Activated CD4-positive, alpha-beta T cell treated with anti-CD3 and anti-CD28 coated beads, Interleukin-2, amount 10 ng/mL, durations not matched to agents 7 days and 5 days (primary cell): ENCODE measurements at regions not wholly inside any gene's neighbourhood (a gene's known extent, or its start where the extent isn't known, plus 50 kb on each side); places are given as distances from the start of the nearest gene placed in this dataset.
"Not testable (repeated sequence)": the region's sequence is repeated elsewhere in the genome, so short reads cannot be mapped to it uniquely, and the experiment has no call there.

Source experiments
- CTCF ChIA-PET: fragments of 350-600 bp; sonication (Branson Sonifier 250); formaldehyde crosslinking; loops from one replicate; lab custom pipeline; 2021; ENCODE audit warnings: antibody characterized with exemption; lab: Charles Lee
- POLR2A ChIA-PET: fragments of 350-600 bp; sonication (Branson Sonifier 250); formaldehyde crosslinking; loops from one replicate; lab custom pipeline; 2021; ENCODE audit warnings: antibody characterized with exemption; lab: Charles Lee
- DNase-seq: peaks from one replicate; pipeline ENCODE4 v3.0.0-alpha.2; 2020
- H3K27ac Mint-ChIP-seq: one replicate; pipeline ENCODE4 v1.8.0; 2021; ENCODE audit warnings: mild to moderate bottlenecking, moderate library complexity, mixed read lengths
- H3K27me3 Mint-ChIP-seq: one replicate; pipeline ENCODE4 v1.8.0; 2021; ENCODE audit warnings: mixed read lengths
- H3K36me3 Mint-ChIP-seq: one replicate; pipeline ENCODE4 v1.8.0; 2021; ENCODE audit warnings: low read depth, mixed read lengths
- H3K4me1 Mint-ChIP-seq: one replicate; pipeline ENCODE4 v1.8.0; 2021; ENCODE audit warnings: mixed read lengths
- H3K4me3 Mint-ChIP-seq: one replicate; pipeline ENCODE4 v1.8.0; 2021; ENCODE audit warnings: mild to moderate bottlenecking, moderate library complexity, mixed read lengths
- H3K9me3 Mint-ChIP-seq: one replicate; pipeline ENCODE4 v1.8.0; 2021; ENCODE audit warnings: mixed read lengths

DNA sequence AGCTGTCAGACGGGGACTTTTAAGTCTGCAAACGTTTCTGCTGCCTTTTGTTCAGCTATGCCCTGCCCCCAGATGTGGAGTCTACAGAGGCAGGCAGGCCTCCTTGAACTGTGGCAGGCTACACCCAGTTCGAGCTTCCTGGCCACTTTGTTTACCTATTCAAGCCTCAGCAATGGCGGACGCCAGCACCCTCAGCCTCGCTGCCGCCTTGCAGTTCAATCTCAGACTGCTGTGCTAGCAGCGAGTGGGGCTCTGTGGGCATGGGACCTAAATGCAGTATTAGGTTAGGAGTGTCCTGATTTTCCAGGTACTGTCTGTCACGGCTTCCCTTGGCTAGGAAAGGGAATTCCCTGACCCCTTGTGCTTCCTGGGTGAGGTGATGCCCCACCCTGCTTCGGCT lies 86.8 kb upstream of the ALX4 start:
- H3K4me1 Mint-ChIP-seq, H3K27ac Mint-ChIP-seq, POLR2A ChIA-PET, CTCF ChIA-PET, DNase-seq, H3K36me3 Mint-ChIP-seq, H3K9me3 Mint-ChIP-seq, H3K4me3 Mint-ChIP-seq: not testable (repeated sequence)
- peaks cover 22% of the 10 kb centered on the region for H3K27me3 Mint-ChIP-seq

DNA sequence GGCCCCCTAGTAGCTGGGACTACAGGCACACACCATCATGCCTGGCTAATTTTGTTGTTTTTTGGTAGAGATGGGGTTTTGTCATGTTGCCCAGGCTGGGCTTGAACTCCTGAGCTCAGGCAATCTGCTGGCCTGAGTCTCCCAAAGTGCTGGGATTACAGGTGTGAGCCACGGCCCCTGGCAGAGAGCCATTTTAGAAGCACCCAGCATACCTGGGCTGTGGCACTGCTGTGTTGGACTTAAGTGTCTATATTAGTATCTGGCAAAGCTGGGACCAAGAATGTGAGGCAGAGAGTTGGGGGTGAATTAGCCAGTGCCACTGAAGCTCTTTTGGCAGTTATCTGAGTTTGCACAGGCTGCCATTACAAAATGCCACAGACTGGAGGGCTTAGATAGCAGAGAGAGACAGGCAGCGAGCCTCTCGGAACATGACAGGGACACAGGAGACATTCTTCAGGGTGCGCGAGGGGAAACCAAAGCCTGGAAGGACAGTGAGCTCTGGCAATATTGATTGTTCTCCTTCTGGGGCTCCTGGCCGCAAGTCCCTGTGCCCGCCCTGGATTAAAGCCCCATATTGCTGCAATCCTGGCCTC lies 87.7 kb upstream of the ALX4 start:
- POLR2A ChIA-PET = no interaction called here
- H3K36me3 Mint-ChIP-seq = no peaks in the 10 kb centered on the region
- H3K4me1 Mint-ChIP-seq = peaks cover 2% of the 10 kb centered on the region
- peaks cover 18% of the 10 kb centered on the region for H3K27me3 Mint-ChIP-seq
- H3K9me3 Mint-ChIP-seq = no peaks in the 10 kb centered on the region
- H3K27ac Mint-ChIP-seq = no peak overlapping the region
- CTCF ChIA-PET = interaction anchor here (1.0 kb wide), 1 partner anchor 1081 kb away, joined by 3 read pairs; no protein-coding TSS in a partner anchor
- H3K4me3 Mint-ChIP-seq = no peak overlapping the region
- no peak for DNase-seq

DNA sequence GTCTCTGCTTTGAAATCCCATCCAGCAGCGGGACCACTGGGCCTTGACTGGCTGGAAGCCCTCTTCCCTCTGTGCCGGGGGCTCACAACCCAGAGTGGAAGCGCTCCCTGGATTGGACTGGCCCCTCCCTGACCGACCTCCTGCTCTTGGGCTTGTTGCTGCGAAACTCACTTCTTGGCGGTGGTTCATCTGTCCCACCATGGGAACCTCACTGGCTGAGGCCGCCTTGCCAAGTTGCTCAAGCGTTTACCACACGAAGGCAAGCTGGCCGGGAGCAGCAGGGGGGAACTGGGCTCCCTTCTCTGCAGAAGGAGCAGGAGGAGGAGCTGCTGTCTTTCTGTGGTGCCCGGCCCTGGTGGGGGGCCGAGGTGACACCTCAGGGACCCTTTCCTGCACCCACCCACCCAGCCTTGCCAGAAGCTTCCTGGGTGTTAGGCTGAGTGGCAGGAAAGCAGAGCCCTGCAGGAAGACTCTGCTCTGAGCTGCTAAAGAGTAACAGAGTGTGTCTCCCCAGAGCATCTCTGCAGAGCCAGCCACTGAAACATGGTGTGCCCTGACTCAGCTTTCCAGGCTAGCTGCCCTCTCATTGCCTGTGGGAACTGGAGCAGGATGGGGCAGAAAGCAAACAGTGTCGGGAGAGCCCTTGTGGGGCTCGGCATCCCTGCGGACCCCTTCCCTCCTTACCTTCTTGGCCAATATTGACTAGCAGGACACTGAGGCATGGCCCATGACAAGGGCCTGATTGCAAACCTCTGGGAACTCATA lies 88.5 kb upstream of the ALX4 start:
- H3K36me3 Mint-ChIP-seq = no peaks in the 10 kb centered on the region
- ChIA-PET CTCF (interaction anchor here (1.0 kb wide), 1 partner anchor 1080 kb away, joined by 3 read pairs; no protein-coding TSS in a partner anchor), POLR2A (no interaction called here)
- H3K4me3 Mint-ChIP-seq = no peak overlapping the region
- no peaks in the 10 kb centered on the region for H3K9me3 Mint-ChIP-seq
- no peak overlapping the region for H3K27ac Mint-ChIP-seq
- peaks cover 2% of the 10 kb centered on the region for H3K4me1 Mint-ChIP-seq
- DNase-seq = no peak
- H3K27me3 Mint-ChIP-seq = peaks cover 16% of the 10 kb centered on the region

DNA sequence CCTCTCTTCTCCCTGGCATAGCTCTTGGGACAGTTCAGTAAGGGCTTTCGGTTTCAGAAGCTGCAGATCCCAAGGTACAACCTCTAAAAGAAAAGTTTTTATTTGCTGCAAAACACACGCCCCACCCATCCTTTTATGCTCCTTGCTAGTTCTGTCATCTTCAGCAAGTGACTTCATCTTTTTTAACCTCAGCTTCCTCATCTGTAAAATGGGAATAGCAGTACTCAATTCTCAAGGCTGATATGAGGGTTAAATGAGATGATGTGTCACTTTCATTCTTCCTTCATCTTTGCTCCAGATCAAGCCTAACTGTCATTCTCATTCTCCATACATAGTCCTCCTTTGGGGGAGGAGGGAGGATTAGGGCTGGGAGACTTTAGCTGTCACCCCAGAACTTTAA lies 90.0 kb upstream of the ALX4 start:
- H3K36me3 Mint-ChIP-seq = no peaks in the 10 kb centered on the region

DNA sequence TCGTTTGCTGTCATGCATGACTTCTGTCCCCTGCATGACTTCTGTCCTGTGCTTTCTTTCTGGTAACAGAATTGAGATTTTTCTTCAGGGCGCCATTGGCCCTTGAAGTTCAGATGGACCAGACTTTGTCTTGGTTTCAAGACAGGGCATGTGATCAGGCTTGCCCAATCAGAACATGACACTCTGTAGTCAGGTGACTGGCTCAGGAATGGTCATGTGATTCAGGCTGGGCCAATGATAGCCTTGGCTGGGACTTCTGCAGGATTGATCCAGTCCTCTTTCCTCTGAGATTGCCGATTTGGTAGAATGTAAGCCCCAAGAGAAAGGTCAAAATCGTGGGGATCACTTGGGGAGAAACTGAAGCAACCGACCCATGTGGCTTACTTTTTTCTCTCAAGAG lies 90.5 kb upstream of the ALX4 start:
- ChIA-PET POLR2A (no interaction called here), CTCF (no interaction called here)
- Mint-ChIP-seq H3K27me3 (peaks cover 2% of the 10 kb centered on the region), H3K27ac (no peak overlapping the region), H3K9me3 (no peaks in the 10 kb centered on the region), H3K4me1 (peaks cover 2% of the 10 kb centered on the region), H3K36me3 (no peaks in the 10 kb centered on the region), H3K4me3 (no peak overlapping the region)
- no peak for DNase-seq

More for the DNA sequence above, 90.0 kb upstream of the ALX4 start:
- peaks cover 3% of the 10 kb centered on the region for H3K27me3 Mint-ChIP-seq
- peaks cover 2% of the 10 kb centered on the region for H3K4me1 Mint-ChIP-seq
- no peak overlapping the region for H3K4me3 Mint-ChIP-seq
- H3K27ac Mint-ChIP-seq = no peak overlapping the region
- ChIA-PET CTCF (no interaction called here), POLR2A (no interaction called here)
- no peak for DNase-seq
- H3K9me3 Mint-ChIP-seq = no peaks in the 10 kb centered on the region

DNA sequence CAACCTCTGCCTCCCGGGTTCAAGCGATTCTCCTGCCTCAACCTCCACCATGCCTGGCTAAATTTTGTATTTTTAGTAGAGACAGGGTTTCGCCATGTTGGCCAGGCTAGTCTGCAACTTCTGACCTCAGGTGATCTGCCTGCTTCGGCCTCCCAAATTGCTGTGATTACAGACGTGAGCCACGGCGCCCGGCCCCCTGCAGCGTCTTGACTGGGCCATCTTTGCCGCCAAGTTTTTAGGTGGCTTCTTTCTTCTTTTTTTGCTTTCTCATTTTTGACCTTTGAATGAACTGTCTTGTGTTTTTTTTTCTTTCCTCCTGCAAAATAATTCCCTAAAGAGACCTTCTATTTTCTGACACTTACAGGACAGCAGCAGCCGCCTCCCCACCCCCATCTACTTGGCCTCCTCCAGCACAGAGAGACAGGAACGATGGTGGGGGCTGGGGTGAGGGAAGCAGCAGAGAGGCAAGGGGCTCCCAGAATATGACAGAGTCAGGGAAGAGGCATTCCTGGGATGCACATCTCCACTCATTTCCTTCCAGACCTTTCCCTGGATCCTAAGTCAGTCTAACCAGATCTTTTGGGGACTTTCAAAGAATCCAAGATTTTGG lies 92.6 kb upstream of the ALX4 start:
- no peaks in the 10 kb centered on the region for H3K36me3 Mint-ChIP-seq
- no peaks in the 10 kb centered on the region for H3K9me3 Mint-ChIP-seq
- no peak overlapping the region for H3K27ac Mint-ChIP-seq
- H3K4me1 Mint-ChIP-seq = peaks cover 2% of the 10 kb centered on the region
- ChIA-PET POLR2A (no interaction called here), CTCF (no interaction called here)
- H3K27me3 Mint-ChIP-seq = peaks cover 2% of the 10 kb centered on the region
- no peak overlapping the region for H3K4me3 Mint-ChIP-seq
- no peak for DNase-seq

DNA sequence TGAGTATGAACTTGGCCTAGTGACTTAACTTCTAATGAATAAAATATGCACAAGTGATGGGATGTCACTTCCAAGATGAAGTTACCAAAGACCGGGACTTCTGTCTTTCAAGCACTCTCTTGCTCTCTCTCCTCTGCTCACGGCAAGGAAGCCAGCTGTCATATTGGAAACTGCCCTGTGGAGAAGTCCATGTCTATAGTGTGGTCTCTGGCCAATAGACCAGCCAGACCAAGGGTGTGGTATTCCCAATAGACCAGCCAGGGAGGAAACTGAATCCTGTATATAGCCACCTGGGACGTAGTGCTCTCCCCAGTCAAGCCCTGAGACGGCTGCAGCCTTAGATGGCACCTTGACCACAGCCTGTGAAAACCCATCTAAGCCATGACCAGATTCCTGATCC lies 93.2 kb upstream of the ALX4 start:
- H3K4me3 Mint-ChIP-seq = no peak overlapping the region
- no peak overlapping the region for H3K27ac Mint-ChIP-seq
- H3K4me1 Mint-ChIP-seq = peaks cover 2% of the 10 kb centered on the region
- H3K27me3 Mint-ChIP-seq = peaks cover 2% of the 10 kb centered on the region
- DNase-seq = no peak
- no peaks in the 10 kb centered on the region for H3K9me3 Mint-ChIP-seq
- POLR2A ChIA-PET = no interaction called here
- CTCF ChIA-PET = no interaction called here
- H3K36me3 Mint-ChIP-seq = no peaks in the 10 kb centered on the region

DNA sequence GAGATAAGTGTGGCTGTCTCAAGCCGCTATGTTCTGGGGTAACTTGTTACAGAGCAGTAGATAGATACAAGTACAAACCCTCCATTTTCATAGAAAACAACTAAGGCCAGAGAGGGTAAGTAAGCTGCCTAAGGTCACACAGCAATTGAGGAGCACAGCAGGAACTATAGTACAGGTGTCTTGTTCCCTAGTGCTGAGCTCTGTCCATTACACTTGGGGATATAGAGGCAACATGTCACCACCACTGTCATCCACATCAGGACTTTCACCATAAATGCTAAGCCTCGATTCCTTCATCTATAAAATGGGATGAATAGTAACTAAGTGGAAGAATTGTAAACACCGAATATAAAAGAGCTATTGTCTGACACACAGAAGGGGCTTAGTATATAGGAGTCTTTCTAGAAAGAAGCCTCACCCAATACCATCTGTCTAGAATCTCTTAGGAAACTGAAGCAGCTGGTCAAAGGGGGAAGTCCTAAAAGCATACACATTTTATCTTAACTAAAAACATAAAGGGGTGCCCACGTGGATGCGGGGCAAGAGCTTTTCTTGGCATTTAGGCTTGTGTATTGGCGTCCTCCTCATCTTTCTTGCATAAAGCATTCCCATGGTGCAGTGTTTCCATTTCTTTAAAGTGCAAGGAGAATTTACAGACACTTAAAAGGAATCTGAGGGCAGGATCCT lies 93.8 kb upstream of the ALX4 start:
- no peaks in the 10 kb centered on the region for H3K36me3 Mint-ChIP-seq
- POLR2A ChIA-PET = no interaction called here
- H3K9me3 Mint-ChIP-seq = no peaks in the 10 kb centered on the region
- peaks cover 2% of the 10 kb centered on the region for H3K4me1 Mint-ChIP-seq
- H3K27me3 Mint-ChIP-seq = peaks cover 2% of the 10 kb centered on the region
- no peak for DNase-seq
- no peak overlapping the region for H3K27ac Mint-ChIP-seq
- CTCF ChIA-PET = no interaction called here
- H3K4me3 Mint-ChIP-seq = no peak overlapping the region

DNA sequence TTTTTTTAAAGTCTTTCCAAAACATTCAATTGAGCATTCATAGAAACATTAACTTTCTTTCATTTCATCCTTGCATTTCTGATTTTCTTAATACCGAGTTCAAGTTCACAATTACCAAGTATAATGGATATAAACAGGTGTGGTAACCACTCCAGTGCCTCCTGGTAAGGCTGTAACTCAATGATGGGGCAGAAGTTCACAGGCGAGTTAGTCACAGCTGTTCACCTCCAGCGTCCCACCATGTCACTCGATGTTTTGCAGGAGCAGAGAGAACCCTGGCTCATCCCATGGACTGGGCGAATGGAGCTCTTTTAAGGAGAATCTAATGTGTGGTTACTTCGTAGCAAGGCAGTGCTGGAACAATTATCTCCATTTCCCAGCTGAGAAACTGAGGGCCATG lies 94.4 kb upstream of the ALX4 start:
- H3K4me1 Mint-ChIP-seq = peaks cover 2% of the 10 kb centered on the region
- no peak for DNase-seq
- H3K4me3 Mint-ChIP-seq = no peak overlapping the region
- H3K27ac Mint-ChIP-seq = no peak overlapping the region
- peaks cover 2% of the 10 kb centered on the region for H3K27me3 Mint-ChIP-seq
- H3K36me3 Mint-ChIP-seq = no peaks in the 10 kb centered on the region
- ChIA-PET POLR2A (no interaction called here), CTCF (no interaction called here)
- no peaks in the 10 kb centered on the region for H3K9me3 Mint-ChIP-seq

DNA sequence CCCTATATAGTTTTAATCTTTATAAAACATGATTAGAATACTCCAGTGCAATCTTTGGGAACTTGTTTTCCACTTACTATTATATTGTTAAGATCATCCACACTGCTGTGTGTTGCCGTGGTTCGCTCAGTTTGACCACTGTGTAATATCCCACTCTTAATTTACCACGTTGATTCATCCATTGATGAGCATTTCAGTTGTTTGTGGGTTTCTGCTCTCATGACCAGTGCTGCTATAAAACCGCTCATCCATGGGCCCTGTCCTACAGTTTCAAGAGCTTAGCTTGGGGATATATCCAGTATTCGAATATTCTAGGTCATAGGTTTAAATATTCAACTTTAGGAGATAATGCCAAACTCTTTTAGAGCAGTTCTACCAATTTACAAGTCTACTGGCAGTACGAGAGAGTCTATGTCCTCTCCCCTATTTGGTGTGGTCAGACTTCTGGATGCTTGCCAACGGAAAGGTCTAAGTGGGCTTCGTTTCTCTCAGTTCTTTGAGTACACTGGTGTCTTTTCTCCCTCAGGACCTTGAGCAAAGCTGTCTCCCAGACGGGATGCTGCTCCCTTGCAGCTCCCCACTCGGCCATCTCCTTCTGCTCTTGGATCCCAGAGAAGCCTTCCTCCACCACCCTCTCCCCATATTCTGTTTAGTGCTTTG lies 94.9 kb upstream of the ALX4 start:
- no peaks in the 10 kb centered on the region for H3K9me3 Mint-ChIP-seq
- H3K36me3 Mint-ChIP-seq = no peaks in the 10 kb centered on the region
- peaks cover 2% of the 10 kb centered on the region for H3K4me1 Mint-ChIP-seq
- H3K27me3 Mint-ChIP-seq = peaks cover 2% of the 10 kb centered on the region
- ChIA-PET POLR2A (interaction anchor here (0.6 kb wide), 1 partner anchor 55 kb away, joined by 3 read pairs; no protein-coding TSS in a partner anchor), CTCF (no interaction called here)
- DNase-seq = no peak
- H3K27ac Mint-ChIP-seq = no peak overlapping the region
- H3K4me3 Mint-ChIP-seq = no peak overlapping the region

DNA sequence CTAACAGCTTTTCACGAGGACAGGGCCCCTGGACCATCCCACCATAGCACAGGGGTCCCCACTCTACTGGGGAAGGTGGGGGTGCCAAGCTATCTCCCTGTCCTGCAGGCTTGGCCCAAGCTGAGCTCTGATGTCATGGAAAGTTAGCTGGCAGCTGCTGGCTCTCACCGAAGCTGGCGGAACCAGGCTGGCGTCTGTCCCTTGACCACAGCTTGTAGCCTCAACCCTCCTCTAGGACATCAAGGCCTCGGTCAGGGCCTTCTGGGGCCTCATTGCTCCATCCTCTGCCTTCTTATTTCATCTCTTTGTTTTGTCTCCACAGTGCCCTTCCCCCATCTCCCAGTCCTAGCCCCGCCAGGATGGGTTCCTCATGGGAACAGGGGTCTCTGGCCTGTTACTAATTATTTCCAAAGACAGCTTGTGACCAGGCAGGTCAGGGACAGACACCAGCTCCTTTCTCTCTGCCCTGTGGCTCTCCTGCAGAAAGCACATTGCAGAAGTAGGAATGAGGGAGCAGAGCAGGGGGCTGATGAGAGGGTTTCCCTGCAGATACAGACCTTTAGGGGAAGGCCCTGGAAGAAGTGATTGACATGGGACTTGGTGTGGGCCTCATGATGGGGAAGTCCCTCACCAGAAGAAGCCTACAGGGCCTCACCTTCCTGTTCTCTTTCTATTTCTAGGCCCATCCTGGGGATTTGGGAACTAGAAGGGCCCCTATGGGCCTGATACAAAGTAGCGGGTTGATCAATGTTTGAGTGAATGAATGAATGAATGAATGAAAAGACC lies 97.5 kb upstream of the ALX4 start:
- no peak for DNase-seq
- POLR2A ChIA-PET = no interaction called here
- Mint-ChIP-seq H3K4me1 (no peaks in the 10 kb centered on the region), H3K27ac (no peak overlapping the region), H3K36me3 (no peaks in the 10 kb centered on the region), H3K4me3 (no peak overlapping the region), H3K9me3 (peaks cover 2% of the 10 kb centered on the region), H3K27me3 (peaks cover 7% of the 10 kb centered on the region)
- CTCF ChIA-PET = no interaction called here

DNA sequence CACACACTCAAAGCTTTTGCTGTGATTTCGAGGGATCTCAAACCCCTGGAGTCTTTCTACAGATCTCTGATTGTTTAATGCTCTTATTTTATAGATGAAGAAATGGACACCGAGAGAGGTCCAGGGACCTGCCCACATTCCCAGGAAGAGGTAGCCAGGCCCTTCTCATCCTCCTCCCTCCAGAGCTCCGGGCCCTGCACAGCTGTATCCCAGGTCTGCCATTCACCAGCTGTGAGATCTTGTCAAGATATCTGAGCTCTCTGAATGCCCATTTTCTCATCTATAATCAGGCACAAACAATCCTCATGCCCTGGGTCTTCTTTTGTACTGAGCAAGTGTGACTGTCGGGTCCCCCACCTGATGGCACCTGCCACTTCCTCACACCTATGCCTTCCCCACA lies 98.2 kb upstream of the ALX4 start:
- Mint-ChIP-seq H3K4me3 (no peak overlapping the region), H3K27me3 (peaks cover 8% of the 10 kb centered on the region), H3K9me3 (peaks cover 2% of the 10 kb centered on the region), H3K27ac (no peak overlapping the region), H3K36me3 (no peaks in the 10 kb centered on the region), H3K4me1 (no peaks in the 10 kb centered on the region)
- no peak for DNase-seq
- ChIA-PET POLR2A (no interaction called here), CTCF (no interaction called here)
